GOT3 (cell line): ENCODE measurements at regions not wholly inside any gene's neighbourhood (a gene's known extent, or its start where the extent isn't known, plus 50 kb on each side); places are given as distances from the start of the nearest gene placed in this dataset.
A peak's percentile ranks its signal among the peaks of the same experiment; 100 is the strongest.
"Not testable (repeated sequence)": the region's sequence is repeated elsewhere in the genome, so short reads cannot be mapped to it uniquely, and the experiment has no call there.

Experiments used
- DNase-seq: peaks from one replicate; lab custom pipeline; 2025; ENCODE audit warnings: mixed read lengths; lab: John Stamatoyannopoulos, UW

DNA sequence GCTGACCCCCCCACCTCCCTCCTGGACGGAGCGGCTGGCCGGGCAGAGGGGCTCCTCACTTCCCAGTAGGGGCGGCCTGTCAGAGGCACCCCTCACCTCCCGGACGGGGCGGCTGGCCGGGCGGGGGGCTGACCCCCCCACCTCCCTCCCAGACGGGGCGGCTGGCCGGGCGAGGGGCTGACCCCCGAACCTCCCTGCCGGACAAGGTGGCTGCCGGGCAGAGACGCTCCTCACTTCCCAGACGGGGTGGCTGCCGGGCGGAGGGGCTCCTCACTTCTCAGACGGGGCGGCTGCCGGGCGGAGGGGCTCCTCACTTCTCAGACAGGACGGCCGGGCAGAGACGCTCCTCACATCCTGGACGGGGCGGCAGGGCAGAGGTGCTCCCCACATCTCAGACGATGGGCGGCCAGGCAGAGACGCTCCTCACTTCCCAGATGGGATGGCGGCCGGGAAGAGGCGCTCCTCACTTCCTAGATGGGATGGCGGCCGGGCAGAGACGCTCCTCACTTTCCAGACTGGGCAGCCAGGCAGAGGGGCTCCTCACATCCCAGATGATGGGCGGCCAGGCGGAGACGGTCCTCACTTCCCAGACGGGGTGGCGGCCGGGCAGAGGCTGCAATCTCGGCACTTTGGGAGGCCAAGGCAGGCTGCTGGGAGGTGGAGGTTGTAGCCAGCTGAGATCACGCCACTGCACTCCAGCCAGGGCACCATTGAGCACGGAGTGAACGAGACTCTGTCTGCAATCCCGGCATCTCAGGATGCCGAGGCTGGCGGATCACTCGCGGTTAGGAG lies 66.2 kb upstream of the PAPPA2 start:
- DNase-seq: not testable (repeated sequence)

DNA sequence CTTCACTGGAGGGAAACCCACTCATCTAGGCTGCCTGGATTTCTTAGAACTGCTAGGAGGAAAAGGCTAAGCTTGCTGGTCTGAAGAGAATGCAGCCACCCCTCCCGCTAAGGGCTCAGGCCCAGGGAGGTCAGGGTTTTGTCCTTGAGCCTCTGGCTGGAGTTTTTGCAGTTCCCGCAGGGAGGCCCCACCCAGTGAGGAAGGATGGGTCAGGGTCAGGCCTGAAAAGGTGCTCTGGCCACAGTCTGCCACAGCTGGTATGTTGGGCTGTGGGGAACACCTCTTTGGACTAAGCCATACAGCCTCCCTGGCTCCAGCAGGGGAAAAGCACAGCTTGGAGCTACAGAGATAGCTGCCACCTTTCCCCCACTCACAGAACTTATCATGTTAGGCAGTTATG lies 71.4 kb upstream of the PAPPA2 start:
- DNase-seq: no peak

DNA sequence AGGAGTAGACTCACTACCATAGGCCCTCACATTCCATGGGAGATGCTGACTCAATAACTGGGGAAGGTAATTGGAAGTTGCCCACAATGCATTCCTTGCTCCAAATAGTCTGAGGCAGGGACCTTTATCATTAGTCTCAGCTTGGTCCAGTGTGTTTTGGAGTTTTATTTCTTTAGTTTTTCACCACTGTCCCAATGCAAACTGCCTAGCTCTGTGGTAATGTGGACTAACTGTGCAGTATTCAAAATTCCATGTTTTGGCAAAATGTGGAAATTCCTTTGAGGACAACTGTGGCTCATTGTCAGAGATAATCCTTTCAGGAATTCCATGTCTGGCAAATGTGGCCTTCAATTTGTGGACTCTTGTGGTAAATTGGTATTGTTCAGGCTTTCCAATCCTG lies 78.1 kb upstream of the PAPPA2 start:
- no peak for DNase-seq

DNA sequence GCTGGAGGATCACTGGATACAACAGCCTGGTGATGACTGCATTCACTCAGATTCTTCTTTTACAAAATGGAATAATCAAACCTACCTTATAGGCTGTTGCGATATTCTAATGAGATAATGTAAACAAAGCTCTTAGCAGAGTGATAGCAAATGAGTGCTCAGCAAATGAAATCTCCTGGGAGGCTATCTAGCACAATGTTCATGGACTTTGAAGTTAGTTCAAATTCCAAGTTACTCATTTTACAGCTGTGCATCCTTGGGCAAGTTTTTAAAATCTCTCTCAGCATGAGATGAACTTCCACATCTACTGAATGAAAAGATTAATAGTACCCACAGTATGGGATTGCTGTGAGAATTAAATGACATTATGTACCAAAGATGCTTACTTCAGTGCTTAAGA lies 80.8 kb upstream of the PAPPA2 start:
- DNase-seq: no peak

DNA sequence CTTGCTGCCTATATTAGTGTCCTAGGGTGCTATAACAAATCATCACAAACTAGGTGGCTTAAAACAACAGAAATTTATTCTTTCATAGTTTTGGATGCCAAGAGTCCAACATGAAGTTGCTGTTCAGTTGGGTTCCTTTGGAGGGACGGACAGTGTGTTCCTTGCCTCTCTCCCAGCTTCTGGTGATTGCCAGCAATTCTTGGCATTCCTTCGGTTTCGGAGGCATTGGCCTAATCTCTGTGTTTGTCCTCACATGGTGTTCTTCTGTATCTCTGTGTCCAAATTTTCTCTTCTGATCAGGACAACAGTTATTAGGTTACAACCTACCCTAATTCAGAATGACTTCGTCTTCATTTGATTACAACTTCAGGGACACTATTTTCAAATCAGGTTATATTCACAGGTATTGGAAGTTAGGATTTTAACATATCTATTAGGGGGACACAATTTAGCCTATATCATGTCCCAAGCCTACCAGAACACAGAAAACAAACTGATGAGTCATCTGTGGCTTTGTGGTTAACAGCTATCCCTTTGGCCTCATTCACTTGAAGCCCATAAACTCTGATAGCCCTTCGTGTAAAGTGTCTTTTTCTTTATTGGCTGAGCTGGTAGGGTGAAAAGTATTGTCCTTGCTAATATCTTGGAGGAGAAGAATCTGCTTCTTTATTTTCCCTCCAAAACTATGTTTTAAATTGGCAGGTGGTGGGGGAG lies 83.2 kb upstream of the PAPPA2 start:
- DNase-seq: no peak

DNA sequence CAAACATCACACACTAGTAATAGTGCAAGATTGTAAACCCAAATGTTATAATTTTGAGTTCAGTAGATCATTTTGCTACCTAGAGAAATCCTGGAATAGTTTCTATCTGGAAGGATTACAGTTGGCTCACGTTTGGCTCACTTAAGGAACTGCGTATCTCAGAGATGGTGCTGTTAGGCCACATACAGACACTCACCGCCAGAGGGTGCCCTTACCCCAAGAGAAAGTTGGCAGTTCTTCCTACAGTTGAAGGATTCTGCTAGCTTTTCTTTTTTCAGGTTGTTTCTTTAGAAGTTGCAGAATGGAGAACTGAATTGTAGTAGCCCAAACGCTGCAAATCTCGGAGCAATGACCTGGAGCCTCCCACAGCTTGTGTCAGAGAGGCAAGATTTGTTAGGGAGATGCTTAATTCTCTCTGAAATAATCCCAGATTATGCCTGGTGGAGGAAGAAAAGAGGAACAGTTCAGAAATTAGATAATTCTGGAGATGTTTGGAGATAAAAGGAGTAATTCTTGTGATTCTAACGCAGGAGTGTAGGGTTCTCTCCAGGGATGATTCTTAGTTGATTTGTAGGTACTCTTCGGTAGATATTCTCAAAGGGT lies 87.9 kb upstream of the PAPPA2 start:
- peak; percentile 49 for DNase-seq

DNA sequence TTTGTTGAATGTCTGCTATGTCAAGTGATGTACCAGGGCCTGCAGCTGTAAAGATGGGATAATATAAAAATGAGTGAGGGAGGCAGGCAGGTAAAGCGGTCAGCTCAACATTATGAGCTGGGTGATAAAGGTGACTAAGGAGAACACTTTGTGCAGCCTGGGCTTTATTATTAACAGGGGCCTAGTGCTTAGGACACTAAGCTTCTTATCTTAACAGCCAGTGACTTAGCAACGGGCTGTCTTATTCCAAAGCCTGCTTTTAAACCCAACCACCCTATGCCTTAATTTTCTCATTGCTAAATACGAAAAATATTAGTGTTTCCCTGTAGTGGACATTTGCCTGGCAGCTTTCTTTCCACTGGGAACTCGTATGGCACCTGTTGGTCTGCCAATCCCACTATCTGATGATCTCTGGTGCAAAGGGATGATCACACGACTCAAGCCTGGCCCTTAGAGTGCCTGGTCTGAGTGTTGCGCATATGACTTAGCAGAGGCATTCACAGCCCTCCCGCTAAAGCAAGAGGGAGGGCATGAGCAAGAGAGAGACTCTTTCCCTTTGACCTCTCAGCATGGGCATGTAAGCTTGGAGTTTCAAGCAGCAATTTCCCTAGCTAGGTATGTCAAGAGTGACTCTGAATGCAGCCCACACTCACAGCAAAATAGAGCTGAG lies 98.6 kb upstream of the PAPPA2 start:
- no peak for DNase-seq

DNA sequence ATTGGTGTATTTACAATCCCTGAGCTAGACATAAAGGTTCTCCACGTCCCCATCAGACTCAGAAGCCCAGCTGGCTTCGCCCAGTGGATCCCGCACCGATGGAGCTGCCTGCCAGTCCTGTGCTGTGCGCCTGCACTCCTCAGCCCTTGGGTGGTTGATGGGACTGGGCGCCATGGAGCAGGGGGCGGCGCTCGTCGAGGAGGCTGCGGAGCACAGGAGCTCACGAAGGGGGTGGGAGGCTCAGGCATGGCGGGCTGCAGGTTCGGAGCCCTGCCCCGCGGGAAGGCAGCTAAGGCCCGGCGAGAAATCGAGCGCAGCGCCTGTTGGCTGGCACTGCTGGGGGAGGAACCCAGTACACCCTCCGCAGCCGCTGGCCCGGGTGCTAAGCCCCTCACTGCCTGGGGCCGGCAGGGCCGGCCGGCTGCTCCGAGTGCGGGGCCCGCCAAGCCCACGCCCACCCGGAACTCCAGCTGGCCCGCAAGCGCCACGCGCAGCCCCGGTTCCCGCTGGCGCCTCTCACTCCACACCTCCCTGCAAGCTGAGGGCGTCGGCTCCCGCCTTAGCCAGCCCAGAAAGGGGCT lies 113.8 kb upstream of the PAPPA2 start:
- not testable (repeated sequence) for DNase-seq

DNA sequence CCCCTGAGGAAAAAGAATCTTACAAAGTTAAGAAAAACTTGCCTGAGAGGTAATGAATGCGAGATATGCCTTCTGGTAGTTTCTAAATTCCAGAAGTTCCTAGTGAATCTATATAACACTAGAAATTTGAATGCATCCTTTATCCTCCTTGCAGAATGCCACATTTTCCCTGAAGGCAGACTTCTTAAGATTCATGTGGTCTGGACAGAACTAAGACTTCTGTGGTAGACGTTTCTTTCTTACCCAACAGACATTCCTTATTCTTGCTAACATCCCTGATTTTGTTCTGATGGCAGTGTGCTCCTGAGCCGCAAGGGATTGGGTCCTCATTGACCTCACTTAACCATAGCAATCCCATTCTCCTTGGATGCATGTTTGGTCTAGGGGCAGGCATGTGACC lies 121.3 kb upstream of the PAPPA2 start:
- no peak for DNase-seq

DNA sequence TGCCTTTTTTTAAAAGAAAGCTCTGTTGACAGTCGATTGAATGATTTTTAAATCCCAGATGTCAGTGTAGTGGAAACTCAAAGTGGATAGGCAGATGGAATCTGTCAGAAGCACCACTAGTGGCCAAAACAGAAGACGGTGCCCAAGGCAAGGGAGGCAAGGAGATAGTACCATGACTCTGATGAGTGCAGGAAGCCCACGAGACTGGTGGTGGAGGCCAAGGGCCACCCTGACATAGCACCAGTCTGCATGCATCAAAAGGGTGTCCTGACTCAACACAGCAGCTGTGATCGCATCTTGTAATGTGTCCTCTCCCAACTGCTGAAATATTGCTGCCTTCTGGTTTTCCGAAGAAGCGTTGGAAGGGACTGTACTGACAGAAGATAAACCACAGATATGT lies 124.1 kb upstream of the PAPPA2 start:
- no peak for DNase-seq

DNA sequence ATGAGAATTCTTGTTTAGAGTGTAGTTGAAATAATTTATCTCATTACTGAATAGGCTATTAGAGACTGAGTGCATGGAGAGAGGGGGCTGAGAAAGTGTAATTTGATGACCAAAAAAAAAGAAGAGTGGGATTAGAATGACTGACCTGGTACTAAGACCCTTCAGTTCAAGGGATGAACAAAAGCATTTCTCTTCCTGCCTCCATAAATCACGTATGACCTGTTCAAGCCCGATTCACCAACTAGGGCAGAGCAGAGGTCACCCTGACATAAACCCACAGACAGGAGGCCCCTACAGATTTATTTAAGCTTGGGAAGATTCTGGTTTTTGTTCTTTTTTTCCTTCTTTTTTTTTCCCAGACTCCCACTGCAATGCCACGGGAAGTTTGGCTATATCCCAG lies 123.7 kb upstream of the COP1 start:
- no peak for DNase-seq

DNA sequence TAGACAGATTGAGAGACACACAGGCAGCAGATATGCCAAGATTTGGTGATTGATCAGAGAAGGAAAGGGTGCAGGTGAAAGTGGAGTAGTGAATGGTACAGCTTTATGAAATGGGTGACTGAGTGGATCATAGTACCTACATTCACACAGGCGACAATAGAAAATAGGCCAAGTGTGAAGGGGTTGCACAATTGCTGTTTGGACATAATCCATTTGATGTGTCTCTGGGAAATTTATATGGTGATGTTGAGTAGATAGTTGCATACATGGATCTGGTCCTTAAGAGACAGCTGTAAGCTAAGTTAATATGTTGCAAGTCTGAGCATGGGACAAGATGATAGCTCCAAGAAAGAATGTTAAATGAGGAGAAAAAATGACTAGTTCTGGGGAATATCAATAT lies 118.6 kb upstream of the COP1 start:
- no peak for DNase-seq

DNA sequence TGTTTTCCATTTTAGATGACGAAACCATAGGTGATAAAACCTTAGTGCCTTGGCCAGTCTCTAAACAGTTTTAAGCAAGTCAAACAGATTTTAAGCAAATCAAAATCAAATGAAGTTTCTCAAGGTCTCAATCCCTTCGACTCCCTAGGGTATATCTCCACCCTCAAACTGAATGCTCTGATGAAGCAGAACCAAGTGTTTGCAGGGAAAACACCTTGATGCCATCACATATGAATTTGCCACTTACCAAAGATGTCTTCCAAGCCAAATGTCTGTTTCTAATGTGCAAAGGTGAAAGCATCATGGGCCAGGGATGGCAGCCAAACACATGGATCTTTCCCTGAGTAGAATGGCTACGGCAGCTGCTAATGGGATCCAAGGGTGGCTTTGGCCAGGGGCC lies 116.4 kb upstream of the COP1 start:
- no peak for DNase-seq

DNA sequence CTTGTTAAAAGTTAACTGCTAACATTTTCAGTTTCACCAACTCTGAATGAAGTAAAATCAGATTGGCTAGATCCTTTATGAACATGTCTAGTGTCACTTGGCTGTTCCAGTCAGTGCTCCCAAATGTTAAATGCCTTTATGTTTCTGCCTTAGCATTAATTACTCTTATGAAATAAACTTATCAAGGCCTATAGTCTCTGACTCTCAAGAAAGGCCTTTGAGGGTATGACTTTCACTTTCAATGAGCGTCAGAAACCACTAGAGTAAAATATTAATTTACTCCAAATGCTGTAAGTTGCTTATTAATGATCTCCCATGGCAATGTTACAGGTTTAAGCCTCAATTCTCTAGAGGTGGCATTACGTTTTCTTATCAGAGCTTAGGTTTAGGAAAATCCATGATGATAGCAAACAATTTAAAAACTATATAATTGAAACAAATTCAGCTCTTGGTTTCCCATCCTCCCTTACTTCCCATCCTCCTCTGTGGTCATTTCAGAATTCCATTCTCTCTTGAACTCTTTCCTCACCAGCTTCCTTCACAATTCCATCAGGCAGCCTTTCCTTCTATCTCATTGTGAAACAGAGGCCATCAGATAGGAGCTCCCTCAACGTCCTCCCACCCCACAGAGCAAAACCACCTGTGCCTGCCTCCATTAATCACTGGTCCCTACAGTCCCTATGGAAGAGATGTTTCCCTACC lies 108.6 kb upstream of the COP1 start:
- no peak for DNase-seq

DNA sequence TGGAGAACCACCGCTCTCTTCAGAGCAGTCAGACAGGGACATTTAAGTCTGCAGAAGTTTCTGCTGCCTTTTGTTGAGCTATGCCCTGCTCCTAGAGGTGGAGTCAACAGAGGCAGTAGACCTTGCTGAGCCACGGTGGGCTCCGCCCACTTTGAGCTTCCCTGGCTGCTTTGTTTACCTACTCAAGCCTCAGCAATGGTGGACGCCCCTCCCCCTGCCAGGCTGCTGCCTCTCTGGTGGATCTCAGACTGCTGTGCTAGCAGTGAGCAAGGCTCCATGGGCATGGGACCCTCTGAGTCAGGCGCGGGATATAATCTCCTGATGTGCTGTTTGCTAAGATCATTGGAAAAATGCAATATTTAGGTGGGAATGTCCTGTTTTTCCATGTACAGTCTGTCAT lies 89.5 kb upstream of the COP1 start:
- not testable (repeated sequence) for DNase-seq

DNA sequence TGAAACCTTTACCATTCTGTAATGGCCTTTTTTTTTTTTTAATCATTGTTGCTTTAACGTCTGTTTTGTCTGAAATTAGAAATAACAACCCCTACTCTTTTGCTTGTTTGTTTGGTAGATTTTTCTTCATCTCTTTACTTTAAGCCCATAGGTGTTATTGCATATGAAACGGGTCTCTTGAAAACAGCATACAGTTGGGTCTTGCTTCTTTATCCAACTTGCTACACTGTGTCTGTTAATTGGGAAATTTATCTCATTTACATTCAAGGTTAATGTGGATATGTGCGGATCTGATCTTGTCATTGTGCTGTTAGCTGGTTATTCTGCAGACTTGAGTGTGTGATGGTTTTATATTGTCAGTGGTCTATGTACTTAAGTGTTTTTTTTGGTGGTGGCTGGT lies 78.9 kb upstream of the COP1 start:
- DNase-seq: no peak

DNA sequence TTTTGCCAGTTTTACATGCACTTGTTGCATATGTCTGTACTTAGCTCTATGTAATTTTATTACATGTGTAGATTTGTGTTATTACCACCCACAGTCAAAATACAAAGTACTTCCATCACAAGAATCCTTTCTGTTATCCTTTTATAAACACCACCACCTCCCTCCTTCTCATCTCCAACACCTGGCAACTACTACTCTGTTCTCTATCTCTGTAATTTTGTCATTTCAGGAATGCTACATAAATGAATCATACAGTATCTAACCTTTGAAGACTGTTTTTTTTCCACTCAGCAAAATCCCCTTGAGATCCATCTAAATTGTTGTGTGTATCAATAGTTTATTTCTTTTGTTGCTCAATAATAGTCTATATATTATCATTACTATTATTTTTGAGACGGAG lies 64.5 kb upstream of the COP1 start:
- DNase-seq: no peak
